Activated naive CD4-positive, alpha-beta T cell treated with anti-CD3 and anti-CD28 coated beads, Interleukin-2, amount 10 ng/mL, durations not matched to agents 7 days and 5 days (primary cell): ENCODE measurements at regions not wholly inside any gene's neighbourhood (a gene's known extent, or its start where the extent isn't known, plus 50 kb on each side); places are given as distances from the start of the nearest gene placed in this dataset.
"Not testable (repeated sequence)": the region's sequence is repeated elsewhere in the genome, so short reads cannot be mapped to it uniquely, and the experiment has no call there.

Source experiments
- CTCF ChIA-PET: fragments of 350-600 bp; sonication (Branson Sonifier 250); formaldehyde crosslinking; loops from one replicate; lab custom pipeline; 2021; ENCODE audit warnings: antibody characterized with exemption; lab: Charles Lee
- DNase-seq: peaks from one replicate; pipeline ENCODE4 v3.0.0-alpha.2; 2020
- H3K27ac Mint-ChIP-seq: one replicate; pipeline ENCODE4 v1.8.0; 2021; ENCODE audit warnings: mild to moderate bottlenecking, moderate library complexity, mixed read lengths
- H3K27me3 Mint-ChIP-seq: one replicate; pipeline ENCODE4 v1.8.0; 2021; ENCODE audit warnings: mild to moderate bottlenecking, mixed read lengths
- H3K36me3 Mint-ChIP-seq: one replicate; pipeline ENCODE4 v1.8.0; 2021; ENCODE audit warnings: mixed read lengths
- H3K4me1 Mint-ChIP-seq: one replicate; pipeline ENCODE4 v1.8.0; 2021; ENCODE audit warnings: mixed read lengths
- H3K4me3 Mint-ChIP-seq: one replicate; pipeline ENCODE4 v1.8.0; 2021; ENCODE audit warnings: mild to moderate bottlenecking, moderate library complexity, mixed read lengths
- H3K9me3 Mint-ChIP-seq: one replicate; pipeline ENCODE4 v1.8.0; 2021; ENCODE audit warnings: mixed read lengths

DNA sequence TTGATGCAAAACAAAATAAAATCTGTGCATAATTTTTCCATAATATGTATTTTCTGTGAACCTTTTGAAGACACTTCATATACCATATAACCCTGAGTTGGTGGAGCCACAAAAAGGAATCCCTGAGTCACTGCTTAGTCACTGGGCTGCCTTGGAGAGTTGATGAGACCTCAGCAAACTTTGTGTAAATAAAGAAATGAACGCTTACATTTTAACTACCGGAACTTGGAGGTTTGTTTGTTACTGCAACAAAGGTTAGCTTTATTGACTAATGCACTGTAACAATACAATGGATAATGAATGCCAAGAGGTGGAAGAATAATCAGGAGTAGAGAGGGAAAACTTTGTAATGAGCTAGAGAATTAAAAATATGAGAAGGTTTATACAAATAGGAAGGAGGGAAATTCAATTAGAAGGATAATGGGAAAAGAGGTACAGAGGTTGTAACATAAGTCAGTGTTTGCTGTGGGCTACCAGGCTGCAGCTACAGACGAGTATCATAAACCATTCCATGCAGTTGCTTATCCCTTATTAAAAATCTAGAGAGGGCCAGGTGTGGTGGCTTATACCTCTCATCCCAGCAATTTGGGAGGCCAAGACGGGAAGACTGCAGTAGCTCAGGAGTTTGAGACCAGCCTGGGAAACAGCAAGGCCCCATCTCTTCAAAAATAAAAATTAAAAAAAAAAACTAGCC lies 1042.1 kb downstream of the TYW1 start:
- H3K27me3 Mint-ChIP-seq, result no peaks in the 10 kb centered on the region
- no peak for DNase-seq
- no peak overlapping the region for H3K27ac Mint-ChIP-seq
- CTCF ChIA-PET, result no interaction called here
- H3K4me3 Mint-ChIP-seq, result no peak overlapping the region
- H3K9me3 Mint-ChIP-seq, result peaks cover 19% of the 10 kb centered on the region
- no peaks in the 10 kb centered on the region for H3K4me1 Mint-ChIP-seq
- no peaks in the 10 kb centered on the region for H3K36me3 Mint-ChIP-seq

GRCh38 chr7:68041554-68041953 lies 1044.9 kb downstream of the TYW1 start:
- H3K9me3 Mint-ChIP-seq, result peaks cover 18% of the 10 kb centered on the region
- no peaks in the 10 kb centered on the region for H3K27me3 Mint-ChIP-seq
- H3K4me1 Mint-ChIP-seq, result no peaks in the 10 kb centered on the region
- H3K36me3 Mint-ChIP-seq, result no peaks in the 10 kb centered on the region
- CTCF ChIA-PET, result no interaction called here
- DNase-seq, result no peak
- H3K27ac Mint-ChIP-seq, result no peak overlapping the region
- no peak overlapping the region for H3K4me3 Mint-ChIP-seq

DNA sequence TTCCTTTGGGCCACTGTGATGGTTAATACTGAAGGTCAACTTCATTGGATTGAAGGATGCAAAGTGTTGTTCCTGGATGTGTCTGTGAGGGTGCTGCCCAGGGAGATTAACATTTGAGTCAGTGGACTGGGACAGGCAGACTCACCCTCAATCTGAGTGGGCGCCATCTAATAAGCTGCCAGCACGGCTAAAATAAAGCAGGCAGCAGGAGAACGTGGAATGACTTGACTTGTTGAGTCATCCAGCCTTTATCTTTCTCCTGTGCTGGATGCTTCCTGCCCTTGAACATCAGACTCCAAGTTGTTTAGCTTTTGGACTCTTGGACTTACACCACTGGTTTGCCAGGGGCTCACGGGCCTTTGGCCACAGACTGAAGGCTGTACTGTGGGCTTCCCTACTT lies 1046.9 kb downstream of the TYW1 start:
- Mint-ChIP-seq H3K36me3 (no peaks in the 10 kb centered on the region), H3K27ac (no peak overlapping the region)
- CTCF ChIA-PET, result no interaction called here

DNA sequence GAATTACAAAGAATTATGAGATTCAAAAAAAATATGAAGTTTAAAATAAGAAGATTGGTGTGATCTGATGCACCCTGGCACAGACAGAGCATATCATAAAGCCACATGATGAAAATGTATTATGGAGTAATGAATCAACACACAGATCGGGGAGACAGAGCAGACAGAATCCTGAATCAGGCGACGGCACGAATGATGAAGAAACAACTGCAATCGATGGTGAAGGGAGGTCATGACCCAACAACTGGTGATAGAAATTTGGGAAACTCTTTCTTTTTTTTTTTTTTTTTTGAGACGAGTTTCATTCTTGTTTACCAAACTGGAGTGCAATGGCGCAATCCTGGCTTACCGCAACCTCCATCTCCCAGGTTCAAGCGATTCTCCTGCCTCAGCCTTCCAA lies 1054.0 kb downstream of the TYW1 start:
- no peak for DNase-seq
- Mint-ChIP-seq H3K36me3 (no peaks in the 10 kb centered on the region), H3K4me3 (no peak overlapping the region), H3K27ac (no peak overlapping the region), H3K4me1 (no peaks in the 10 kb centered on the region), H3K27me3 (no peaks in the 10 kb centered on the region), H3K9me3 (peaks cover 10% of the 10 kb centered on the region)
- CTCF ChIA-PET, result no interaction called here

More for the DNA sequence above, 1046.9 kb downstream of the TYW1 start:
- no peak for DNase-seq
- Mint-ChIP-seq H3K9me3 (peaks cover 12% of the 10 kb centered on the region), H3K4me1 (no peaks in the 10 kb centered on the region), H3K4me3 (no peak overlapping the region), H3K27me3 (no peaks in the 10 kb centered on the region)

GRCh38 chr7:68058014-68058413 lies 1061.4 kb downstream of the TYW1 start:
- H3K4me3 Mint-ChIP-seq, result no peak overlapping the region
- DNase-seq, result no peak
- no peaks in the 10 kb centered on the region for H3K27me3 Mint-ChIP-seq
- H3K27ac Mint-ChIP-seq, result no peak overlapping the region
- no peaks in the 10 kb centered on the region for H3K4me1 Mint-ChIP-seq
- CTCF ChIA-PET, result no interaction called here
- no peaks in the 10 kb centered on the region for H3K36me3 Mint-ChIP-seq
- peaks cover 41% of the 10 kb centered on the region for H3K9me3 Mint-ChIP-seq

DNA sequence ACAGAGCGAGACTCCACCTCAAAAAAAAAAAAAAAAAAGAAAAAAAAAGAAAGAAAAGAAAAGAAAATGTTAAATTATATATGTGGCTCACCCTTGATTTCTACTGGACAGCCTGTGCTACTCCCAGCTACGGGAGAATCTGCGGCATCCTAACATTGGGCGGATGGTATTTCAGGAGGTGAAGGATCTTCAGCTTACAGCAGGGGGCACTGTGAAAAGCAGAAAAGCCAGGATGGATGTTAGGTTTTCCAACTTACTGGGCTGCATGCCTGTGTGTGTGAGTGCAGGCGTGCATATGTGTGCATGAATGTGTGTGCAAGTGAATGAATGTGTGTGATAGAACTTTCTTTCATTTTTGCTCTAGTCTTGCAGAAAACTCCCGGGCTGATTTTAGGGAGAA lies 1066.5 kb downstream of the TYW1 start:
- Mint-ChIP-seq H3K4me3 (no peak overlapping the region), H3K36me3 (no peaks in the 10 kb centered on the region), H3K27me3 (no peaks in the 10 kb centered on the region), H3K4me1 (no peaks in the 10 kb centered on the region), H3K9me3 (peaks cover 43% of the 10 kb centered on the region), H3K27ac (no peak overlapping the region)
- CTCF ChIA-PET, result no interaction called here
- no peak for DNase-seq

DNA sequence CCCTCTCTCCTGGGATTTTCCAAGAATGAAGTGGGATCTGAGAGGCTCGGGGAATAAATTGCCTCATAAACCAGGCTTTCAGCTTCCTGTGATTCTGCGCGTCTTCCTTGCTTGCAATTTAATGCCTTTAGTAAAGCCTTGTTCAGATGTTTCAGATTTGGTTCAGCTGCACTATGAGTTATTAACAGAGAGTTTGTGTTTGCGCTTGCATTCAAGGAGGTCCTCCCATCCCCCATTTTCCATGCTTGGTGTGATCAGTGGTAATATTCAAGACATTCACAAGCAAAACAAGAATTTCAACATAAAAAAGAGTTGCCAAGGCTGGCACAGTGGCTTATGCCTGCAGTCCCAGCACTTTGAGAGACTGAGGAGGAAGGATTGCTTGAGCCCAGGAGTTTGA lies 1068.9 kb downstream of the TYW1 start:
- no peak overlapping the region for H3K27ac Mint-ChIP-seq
- DNase-seq, result no peak
- no peak overlapping the region for H3K4me3 Mint-ChIP-seq
- no peaks in the 10 kb centered on the region for H3K36me3 Mint-ChIP-seq
- peaks cover 36% of the 10 kb centered on the region for H3K9me3 Mint-ChIP-seq
- H3K4me1 Mint-ChIP-seq, result no peaks in the 10 kb centered on the region
- CTCF ChIA-PET, result no interaction called here
- H3K27me3 Mint-ChIP-seq, result no peaks in the 10 kb centered on the region

- CTCF ChIA-PET, result no interaction called here
- Mint-ChIP-seq H3K27ac (no peak overlapping the region), H3K9me3 (peaks cover 34% of the 10 kb centered on the region), H3K4me1 (no peaks in the 10 kb centered on the region), H3K4me3 (no peak overlapping the region), H3K27me3 (no peaks in the 10 kb centered on the region), H3K36me3 (no peaks in the 10 kb centered on the region)
- DNase-seq, result no peak
These were observed 1071.2 kb downstream of the TYW1 start for GRCh38 chr7:68067845-68068244.

DNA sequence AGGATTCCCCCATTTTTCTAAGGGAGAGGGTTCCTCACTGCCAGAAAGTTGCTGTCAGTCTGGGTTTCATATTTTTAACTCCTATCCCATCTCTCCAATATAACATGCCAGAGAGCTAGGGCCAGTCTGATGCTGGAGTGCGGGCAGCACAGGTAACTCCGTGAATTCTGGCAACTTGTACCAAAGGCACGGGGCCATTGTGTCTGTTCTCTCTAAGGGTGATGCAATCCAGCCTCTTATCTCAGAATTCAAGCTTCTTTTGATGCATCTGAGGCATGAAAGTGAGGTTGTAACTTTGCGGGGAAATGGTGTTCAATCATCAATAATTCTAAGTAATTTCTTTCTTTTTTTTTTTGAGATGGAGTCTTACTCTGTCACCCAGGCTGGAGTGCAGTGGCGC lies 1074.4 kb downstream of the TYW1 start:
- no peak overlapping the region for H3K4me3 Mint-ChIP-seq
- peaks cover 35% of the 10 kb centered on the region for H3K9me3 Mint-ChIP-seq
- no peaks in the 10 kb centered on the region for H3K4me1 Mint-ChIP-seq
- H3K27ac Mint-ChIP-seq, result no peak overlapping the region
- CTCF ChIA-PET, result no interaction called here
- DNase-seq, result no peak
- no peaks in the 10 kb centered on the region for H3K27me3 Mint-ChIP-seq
- no peaks in the 10 kb centered on the region for H3K36me3 Mint-ChIP-seq

GRCh38 chr7:68073701-68074100 lies 1077.1 kb downstream of the TYW1 start:
- H3K27ac Mint-ChIP-seq, result no peak overlapping the region
- DNase-seq, result no peak
- H3K4me3 Mint-ChIP-seq, result no peak overlapping the region
- H3K4me1 Mint-ChIP-seq, result no peaks in the 10 kb centered on the region
- H3K27me3 Mint-ChIP-seq, result no peaks in the 10 kb centered on the region
- H3K36me3 Mint-ChIP-seq, result no peaks in the 10 kb centered on the region
- peaks cover 31% of the 10 kb centered on the region for H3K9me3 Mint-ChIP-seq
- CTCF ChIA-PET, result no interaction called here

DNA sequence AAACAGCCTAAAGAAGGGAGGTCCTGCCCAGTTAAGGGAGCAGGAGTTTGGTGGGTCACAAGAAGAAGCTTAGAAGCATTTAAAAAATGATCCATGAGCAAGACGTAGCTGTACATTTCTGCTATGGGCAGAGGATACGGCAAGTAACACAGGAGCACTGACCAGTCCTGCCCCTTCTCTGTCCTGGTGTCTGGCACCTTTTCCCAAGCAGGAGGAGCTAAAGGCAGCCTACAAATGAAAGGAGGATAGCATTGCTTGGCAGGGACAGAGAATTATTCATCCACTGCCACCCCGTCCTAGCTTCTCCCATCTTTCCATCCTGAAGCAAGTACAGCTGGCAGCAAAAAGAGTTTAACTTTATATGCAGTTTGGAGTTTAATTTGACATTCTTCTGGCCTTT lies 1077.6 kb downstream of the TYW1 start:
- peaks cover 31% of the 10 kb centered on the region for H3K9me3 Mint-ChIP-seq
- no peaks in the 10 kb centered on the region for H3K27me3 Mint-ChIP-seq
- H3K4me1 Mint-ChIP-seq, result no peaks in the 10 kb centered on the region
- no peak overlapping the region for H3K27ac Mint-ChIP-seq
- no peaks in the 10 kb centered on the region for H3K36me3 Mint-ChIP-seq
- CTCF ChIA-PET, result no interaction called here
- no peak overlapping the region for H3K4me3 Mint-ChIP-seq
- DNase-seq, result no peak

DNA sequence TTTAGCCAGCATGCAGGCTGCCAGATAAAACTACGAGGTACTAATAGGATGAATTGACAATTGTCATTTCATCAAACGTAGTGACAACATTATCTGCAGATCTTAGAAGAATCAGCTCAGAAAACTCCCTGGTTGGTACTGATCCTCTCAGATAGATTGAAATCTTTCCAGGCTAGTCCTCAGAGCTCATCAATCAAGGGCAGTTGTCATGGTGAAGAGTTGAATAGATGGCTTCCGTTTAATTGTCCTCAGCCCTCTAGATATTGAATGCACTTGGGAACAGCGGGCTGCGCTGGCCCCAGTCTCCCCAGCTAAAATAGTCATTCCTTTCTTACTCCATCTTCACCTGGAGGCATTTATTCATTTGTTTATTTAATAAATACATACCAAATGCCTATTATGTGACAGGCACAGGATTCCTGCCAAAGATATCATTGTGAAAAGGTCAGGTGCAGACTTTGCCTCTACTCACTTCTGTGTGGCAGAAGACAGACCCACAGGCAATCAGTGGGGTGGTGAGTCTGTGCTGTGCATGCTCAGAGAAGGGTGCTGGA lies 1081.6 kb downstream of the TYW1 start:
- CTCF ChIA-PET, result no interaction called here
- DNase-seq, result no peak
- Mint-ChIP-seq H3K4me3 (no peak overlapping the region), H3K9me3 (peaks cover 32% of the 10 kb centered on the region), H3K36me3 (no peaks in the 10 kb centered on the region), H3K27ac (no peak overlapping the region), H3K27me3 (no peaks in the 10 kb centered on the region), H3K4me1 (no peaks in the 10 kb centered on the region)

GRCh38 chr7:68082066-68082960 lies 1085.7 kb downstream of the TYW1 start:
- not testable (repeated sequence) for H3K4me3 Mint-ChIP-seq, H3K4me1 Mint-ChIP-seq, H3K27me3 Mint-ChIP-seq

DNA sequence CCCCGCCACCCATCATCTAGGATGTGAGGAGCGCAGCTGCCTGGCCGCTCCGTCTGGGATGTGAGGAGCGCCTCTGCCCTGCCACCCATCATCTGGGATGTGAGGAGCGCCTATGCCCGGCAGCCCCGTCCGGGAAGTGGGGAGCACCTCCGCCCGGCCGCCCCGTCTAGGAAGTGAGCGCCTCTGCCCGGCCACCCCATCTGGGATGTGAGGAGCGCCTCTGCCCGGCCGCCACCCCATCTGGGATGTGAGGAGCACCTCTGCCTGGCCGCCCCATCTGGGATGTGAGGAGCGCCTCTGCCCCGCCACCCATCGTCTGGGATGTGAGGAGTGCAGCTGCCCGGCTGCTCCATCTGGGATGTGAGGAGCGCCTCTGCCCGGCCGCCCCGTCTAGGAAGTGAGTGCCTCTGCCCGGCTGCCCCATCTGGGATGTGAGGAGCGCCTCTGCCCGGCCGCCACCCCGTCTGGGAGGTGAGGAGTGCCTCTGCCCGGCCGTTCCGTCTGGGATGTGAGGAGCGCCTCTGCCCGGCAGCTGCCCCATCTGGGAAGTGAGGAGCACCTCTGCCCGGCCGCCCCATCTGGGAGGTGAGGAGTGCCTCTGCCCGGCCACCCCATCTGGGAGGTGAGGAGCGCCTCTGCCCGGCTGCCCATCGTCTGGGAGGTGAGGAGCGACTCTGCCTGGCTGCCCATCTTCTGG lies 1086.5 kb downstream of the TYW1 start:
- H3K27me3 Mint-ChIP-seq, H3K4me3 Mint-ChIP-seq, CTCF ChIA-PET, H3K4me1 Mint-ChIP-seq, DNase-seq, H3K27ac Mint-ChIP-seq, H3K36me3 Mint-ChIP-seq: not testable (repeated sequence)
- peaks cover 40% of the 10 kb centered on the region for H3K9me3 Mint-ChIP-seq

More at GRCh38 chr7:68082066-68082960, 1085.7 kb downstream of the TYW1 start:
- CTCF ChIA-PET, H3K36me3 Mint-ChIP-seq, H3K27ac Mint-ChIP-seq, DNase-seq: not testable (repeated sequence)
- peaks cover 41% of the 10 kb centered on the region for H3K9me3 Mint-ChIP-seq
